NCI-H2029 treated with DMSO at 0.1 percent for 48 hours (cell line): ENCODE measurements at regions not wholly inside any gene's neighbourhood (a gene's known extent, or its start where the extent isn't known, plus 50 kb on each side); places are given as distances from the start of the nearest gene placed in this dataset.

Experiments
- DNase-seq: peaks from one replicate; lab custom pipeline; 2025; lab: John Stamatoyannopoulos, UW

DNA sequence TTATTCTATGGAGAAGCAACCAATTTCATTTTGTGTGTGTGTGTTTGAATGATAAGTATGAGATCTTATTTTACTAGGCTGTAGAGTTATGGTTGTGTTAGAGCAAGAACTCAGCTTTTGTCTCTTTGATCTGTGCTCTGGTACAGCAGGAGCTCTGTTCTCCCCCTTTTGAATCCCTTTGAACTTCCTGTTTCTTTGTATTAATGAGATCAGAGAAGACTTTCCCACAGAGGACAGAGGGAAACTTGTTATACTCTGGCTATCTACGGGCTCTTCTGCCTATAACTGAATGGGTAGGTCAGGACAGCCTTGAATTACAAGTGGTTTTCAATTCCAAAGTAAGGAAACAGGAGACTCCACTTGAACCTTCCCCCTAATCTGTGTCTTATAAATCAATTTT, 1015.0 kb upstream of the RAG2 start:
- no peak for DNase-seq

DNA sequence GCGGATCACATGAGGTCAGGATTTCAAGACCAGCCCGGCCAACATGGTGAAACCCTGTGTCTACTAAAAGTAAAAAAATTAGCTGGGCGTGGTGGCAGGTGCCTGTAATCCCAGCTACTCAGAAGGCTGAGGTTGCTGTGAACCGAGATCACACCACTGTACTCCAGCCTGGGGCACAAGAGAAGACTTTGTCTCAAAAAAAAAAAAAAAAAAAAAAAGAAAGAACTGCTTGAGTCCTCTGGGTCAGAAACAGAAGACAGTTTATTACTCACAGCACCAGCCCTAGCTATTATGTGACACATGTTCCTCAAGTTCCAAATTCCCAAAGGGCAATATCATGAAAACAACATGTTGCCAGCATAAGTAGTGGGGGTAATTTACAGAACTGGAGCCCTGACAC, 1014.1 kb upstream of the RAG2 start:
- DNase-seq: no peak

DNA sequence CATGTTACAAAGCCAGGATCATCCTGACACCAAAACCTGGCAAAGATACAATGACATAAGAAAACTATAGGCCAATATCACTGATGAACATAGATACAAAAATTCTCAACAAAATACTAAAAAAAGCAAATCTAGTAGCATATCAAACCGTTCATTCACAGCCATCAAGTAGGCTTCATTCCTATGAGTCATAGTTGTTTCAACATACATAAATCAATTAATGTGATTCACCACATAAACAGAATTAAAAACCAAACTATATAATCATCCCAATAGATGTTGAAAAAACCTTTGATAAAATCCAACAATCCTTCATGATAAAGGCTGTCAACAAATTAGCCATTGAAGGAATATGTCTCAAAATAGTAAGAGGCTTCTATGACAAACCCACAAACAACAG, 1007.2 kb upstream of the RAG2 start:
- DNase-seq: no peak

DNA sequence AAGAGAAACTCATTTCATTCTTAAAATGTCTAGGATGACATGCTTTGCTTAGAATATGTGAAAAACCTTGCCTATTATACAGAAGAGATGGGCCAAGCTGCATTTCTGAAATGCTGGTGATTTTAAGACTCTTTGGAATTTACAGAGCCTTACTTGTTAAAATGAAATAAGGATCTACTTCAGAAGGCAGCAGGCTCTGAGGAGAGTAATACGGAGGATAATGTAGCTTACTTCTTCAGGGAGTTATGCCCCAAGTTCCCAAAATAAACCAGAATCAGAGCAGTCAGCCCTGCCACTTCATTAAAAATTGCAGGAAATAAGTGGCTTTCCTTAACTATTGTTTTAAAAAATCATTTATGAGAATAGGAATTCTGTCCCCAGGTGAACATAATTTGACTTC, 1000.3 kb upstream of the RAG2 start:
- DNase-seq: no peak

DNA sequence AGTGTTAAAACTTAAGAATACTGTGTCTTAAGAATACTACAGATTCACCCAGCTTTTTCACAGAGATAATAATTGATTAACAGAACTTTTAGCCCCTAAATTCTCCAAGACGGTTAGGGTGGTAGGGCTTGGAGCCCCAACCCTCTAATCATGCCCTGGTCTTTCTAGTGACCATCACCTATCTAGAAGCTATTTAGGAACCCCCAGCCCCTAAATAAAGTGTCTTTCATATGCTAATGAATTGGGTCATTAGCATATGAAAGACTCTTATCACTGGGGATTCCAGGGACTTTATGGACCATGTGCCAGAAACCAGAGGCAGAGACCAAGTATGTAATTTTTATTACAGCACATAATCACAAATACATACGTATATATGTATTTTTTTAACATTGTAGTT, 999.7 kb upstream of the RAG2 start:
- DNase-seq: no peak

DNA sequence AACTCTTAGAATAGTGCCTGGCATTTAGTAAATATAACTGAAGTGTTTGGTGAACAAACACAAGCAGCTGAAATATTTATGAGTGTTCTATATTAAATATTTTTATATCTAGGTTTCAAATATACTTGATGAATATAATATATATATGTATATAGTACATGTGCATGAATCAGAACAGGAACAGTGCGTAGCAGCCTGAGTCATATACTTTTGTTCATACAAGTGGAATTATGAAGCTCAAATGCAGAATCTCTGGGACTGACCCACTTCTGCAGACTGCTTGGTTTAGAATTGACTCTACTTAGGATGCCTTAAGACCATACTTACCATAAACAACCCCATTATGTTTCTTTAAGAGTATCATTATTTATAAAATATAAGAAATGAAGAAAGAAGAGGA, 997.8 kb upstream of the RAG2 start:
- no peak for DNase-seq

DNA sequence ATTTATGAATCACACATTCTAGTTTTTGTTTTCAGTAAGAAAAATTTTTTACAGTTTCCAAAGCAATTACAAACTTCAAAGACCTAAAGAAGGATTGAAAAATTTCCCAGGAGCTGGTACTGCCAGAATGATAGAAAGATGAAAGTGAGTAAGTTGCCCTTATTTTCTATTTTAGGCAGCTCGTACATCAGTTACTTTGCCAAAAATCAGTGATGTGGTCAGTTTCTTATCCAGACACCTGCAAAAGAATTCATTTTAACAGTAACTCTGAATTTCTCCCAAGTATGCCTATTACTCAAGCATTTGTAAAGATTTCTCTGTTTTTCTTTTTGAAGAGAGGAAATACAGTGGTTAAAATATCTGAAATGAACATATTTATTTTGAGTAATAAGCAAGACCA, 976.3 kb upstream of the RAG2 start:
- DNase-seq: no peak

DNA sequence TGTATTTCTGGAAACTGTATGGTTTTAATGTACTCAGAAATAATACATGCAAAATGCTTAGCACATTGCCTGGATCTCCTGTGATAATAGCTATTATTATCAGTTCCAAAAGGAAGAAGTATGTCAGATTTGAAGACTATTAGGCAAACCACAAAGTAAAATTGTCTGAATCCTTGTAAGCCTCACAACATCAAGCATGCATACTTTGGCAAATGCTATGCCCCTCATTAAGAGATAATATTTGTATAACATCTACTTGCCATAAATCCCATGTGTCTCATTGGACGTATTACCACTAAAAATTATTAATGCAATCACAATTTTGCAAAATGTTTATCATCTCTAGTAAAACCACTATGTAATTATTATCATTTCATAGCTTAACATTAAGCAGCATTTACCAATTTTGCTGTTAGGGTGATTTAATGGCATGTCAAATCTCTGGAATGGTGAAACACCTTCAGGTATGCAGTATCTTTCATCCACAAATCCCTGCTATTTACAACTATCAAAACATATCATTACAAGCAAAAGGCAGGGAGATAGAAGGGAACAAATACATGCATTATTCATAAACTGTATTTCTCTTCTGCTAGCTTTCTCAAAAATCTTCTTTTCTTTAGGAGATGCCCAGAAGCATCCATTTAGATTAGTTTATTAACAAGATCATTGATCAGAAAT, 974.6 kb upstream of the RAG2 start:
- no peak for DNase-seq

DNA sequence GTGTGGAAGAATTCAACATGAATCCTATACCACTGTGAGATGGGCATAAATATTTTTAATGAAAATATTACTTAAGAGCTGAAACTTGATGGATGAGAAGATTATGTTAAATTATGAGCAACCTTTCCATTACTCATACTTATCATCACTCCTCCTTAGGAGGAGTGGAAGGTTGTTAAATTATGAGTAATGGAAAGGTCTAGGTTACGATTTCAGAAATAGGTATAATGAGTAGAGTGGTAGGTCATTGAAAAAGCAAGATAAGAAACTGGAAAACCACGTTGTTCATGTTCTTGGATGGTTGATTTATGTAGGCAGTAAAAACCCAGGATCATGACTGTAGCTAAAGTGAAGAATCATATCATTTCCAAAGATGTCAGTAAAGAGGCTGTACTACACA, 973.2 kb upstream of the RAG2 start:
- DNase-seq: no peak

DNA sequence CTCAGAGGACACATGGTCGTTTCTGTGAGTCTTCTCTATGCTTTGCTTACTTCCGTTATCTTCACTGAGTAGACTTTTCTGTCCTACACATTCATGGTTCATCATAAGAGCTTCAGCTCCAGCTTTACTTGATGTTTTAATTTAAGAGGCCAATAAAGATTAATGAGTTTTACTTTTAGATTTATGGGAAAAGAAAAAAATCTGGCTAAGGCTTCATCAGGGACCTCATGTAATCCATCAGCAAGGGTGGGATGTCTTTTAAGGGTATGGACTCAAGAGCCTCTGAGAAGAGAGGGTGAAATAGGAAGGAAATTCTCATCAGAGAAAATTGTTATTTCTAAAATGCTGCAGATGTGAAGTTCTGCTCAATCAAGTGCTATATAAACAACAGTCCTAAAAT, 963.0 kb upstream of the RAG2 start:
- DNase-seq: no peak

DNA sequence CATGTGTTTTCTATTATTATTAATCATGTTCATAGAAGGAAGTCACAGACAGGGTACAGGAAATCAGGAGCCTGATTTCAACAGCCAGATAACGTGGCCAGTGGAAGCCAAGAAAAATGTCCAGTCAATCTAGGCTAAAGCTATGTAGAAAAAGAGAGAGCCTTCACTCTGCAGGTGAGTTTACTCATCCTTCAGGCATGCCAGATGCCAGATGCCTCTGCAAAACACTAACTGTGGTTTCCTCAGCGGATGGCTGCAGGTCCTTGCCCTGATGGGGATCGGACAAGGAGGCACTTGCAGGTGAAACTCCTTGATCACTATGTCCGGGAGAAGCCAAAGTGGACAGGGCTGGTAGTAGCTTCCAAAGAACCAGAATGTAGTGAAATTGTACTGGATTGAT, 962.3 kb upstream of the RAG2 start:
- DNase-seq: no peak

DNA sequence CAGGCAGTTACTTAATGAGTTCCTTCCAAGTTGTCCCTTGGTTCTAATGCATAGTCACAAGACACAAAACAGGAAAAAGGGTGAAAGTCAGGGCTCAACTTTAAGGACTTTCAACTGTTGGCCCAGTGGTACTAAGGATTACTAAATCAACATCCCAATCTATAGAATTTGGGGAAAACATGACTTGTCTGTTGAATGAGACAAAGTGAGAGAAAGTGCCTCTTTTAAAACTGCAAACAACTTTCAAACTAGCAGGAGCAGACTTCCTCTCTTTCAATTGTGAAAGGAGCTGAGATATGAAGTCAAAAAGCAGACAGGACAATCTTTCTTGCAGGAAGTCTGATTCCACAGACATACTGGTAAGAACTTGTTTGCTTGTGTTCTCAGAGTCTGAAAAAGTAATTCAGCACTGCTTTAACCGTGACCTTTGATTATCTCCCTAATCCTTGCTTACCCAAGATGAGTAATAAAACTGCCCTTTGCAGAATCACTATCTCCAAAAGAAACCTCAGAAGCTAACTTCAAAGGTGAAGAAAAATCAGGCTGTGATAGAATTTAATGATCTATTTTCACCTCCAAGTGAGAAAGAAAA, 960.7 kb upstream of the RAG2 start:
- DNase-seq: no peak

DNA sequence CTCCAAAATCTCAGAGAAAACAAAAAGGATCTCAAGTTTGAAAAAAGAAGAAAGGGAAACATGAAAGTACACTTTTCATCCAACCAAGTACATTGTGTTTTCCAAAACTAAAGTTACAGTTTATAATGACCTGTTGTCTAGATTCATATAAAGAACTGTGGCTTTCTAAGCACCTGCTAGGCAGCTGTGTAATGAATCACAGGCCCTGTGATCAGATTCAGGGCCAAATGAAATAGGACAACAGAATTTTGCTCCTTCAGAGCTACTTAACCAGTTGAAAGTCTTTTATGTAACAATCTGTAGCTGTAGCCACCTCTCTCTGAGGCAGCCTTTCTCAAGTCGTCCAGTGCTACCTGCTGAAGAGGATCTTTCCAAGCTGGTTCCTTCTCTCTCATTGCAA, 960.0 kb upstream of the RAG2 start:
- DNase-seq: no peak

DNA sequence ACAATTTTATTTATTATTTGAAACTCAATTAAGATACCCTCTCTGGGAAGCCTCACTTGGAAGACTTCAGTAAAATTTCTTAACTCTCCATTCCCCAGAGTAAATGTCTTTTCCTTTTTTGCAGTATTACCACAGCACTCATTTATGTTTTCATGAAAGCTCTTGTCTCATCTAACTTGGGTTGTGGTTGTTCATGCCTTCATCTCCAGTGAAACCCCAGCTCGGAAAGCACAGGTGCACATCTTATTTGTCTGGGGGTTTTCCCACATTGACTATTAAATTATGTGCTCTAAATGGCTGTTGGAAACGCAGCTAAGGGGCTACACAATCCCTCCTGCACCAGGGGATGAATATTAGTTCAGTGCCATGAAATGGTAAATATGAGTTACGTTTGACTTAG, 954.2 kb upstream of the RAG2 start:
- DNase-seq: no peak

DNA sequence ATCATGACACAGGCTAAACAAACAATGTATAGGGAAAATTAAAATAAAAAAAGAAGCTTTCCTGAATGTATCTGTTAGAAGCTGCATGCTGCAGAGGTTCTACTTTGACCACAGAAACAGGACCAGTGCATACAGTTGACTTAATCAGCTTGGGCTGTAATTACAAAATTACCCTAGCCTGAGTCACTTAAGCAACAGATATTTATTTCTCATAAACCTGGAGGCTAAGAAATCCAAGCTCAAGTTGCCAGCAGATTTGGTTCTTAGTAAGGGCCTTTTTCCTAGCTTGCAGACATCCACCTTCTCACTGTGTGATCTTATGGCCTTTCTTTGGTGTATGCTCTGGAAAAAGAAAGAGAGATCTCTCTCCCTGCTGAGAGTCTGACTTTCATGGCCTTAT, 946.5 kb upstream of the RAG2 start:
- DNase-seq: no peak

DNA sequence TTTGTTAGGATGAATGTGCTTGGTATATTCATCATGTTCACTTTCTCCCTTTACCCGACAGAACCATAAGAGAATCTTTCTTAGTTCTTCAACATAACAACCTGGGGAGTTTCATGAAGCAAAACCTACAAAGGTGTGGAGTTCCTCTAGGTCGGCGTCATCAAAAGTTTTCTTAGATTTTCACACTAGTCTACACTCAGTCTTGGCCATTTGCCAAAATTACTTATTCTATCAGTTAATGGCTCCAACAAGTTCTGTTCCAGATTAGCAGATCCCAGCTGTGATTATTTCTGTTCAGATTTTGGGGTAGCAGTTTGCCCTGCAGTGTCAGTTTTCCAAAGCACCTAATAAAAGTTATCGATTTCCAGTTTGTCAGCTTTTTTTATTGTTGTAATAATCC, 935.8 kb upstream of the RAG2 start:
- DNase-seq: no peak

DNA sequence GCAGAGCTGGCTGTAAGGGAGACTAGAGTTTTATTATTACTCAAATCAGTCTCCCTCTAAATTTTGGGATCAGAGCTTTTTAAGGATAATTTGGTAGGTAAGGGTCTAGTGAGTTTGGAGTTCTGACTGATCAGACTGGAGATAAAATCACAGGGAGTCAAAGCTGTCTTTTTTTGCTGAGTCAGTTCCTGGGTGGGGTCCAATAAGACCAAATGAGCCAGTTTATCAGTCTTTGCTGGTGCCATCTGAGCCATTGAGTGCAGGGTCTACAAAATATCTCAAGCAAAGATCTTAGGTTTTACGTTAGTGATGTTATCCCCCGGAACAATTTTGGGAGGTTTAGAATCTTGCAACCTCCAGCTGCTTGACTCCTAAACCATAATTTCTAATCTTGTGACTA, 935.1 kb upstream of the RAG2 start:
- no peak for DNase-seq

DNA sequence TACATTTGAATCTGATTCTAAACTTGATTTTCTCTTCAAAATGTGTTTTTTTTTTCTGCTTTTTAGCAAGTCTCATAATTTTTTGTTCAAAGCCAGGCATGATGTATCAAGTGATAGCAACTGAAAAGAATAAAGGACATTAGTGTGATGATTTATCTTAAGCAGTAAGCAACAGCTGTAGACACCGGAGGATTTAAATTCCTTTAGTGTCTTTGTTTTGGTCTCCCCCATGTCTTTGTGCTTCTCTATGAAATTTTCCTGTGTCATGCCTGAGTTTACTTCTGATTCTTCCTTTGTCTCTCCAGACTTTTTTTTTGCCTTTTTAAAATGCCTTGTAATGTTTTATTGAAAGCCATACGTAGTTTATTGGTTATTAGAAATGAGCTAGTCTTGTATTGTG, 934.2 kb upstream of the RAG2 start:
- no peak for DNase-seq

DNA sequence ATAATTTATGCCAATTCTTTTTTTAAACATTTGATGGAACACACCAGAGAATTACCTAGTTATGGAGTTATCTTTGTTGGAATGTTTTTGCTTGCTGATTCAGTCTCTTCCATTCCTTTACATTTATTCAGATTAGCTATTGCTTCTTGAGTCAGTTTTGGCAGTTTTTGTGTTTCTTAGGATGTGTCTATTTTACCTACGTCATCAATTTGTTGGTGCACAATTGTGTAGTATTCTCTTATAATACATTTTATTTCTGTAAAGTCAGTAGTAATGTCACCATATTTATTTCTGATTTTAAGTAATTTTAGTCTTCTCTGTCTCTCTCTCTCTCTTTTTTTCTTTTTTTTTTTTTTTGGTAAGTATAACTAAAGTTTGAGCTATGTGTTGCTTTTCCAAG, 929.5 kb upstream of the RAG2 start:
- no peak for DNase-seq

DNA sequence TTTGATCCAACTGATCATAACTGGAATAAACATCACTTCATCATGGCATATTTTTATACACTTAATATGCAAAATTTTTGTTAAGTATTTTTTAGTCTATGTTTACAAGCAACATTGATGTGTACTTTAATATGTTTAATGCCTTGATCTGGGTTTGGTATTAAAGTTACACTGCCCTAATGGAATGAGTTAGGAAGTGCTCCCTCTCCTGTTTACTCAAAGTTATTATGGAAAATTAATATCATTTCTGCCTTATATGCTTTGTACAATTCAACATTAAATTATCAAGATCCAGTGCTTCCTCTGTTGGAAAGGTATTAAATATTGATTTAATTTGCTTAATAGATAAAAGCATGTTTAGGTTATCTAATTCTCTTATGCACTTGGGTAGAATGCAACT, 927.3 kb upstream of the RAG2 start:
- DNase-seq: no peak

DNA sequence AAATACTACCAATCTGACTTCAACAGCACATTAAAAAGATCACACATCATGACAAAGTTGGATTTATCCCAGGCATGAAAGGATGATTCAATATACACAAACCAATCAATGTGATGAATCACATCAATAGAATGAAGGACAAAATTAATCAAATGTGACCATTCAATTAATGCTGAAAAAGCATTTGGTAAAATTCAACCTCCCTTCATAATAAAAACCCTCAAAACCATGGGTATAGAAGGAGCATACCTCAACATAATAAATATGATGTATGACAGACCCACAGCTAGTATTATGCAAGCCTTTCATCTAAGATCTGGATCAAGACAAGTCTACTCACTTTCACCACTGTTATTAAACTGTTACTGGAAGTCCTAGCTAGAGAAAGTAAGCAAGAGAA, 921.7 kb upstream of the RAG2 start:
- DNase-seq: no peak

DNA sequence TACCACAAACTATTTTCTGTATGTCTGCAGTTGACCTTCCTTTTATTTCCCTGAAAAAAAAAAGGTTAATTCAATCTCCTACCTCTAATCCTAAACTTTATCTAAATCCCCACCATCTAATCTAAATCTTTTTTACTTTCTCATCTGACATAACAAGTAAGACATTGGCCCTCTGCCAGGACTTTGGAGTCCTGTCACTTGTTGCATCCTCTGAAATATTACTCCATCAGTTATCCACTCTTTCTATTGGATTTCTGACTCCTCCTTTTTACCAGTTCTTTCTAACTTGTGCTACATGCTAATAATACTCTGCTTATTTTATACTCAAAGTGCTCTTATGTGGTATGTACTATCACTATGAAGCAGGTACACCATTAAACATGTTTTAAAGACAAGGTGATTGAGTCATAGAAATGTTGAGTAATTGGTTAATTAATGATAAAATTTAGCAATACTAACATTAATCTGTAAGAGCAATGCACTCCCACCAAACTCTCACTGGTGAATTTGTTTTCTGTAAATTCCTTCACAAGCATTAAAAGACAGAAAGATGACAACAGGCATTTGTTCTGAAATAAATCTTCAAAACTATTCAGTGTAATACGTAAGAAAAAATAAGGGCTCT, 914.2 kb upstream of the RAG2 start:
- no peak for DNase-seq

DNA sequence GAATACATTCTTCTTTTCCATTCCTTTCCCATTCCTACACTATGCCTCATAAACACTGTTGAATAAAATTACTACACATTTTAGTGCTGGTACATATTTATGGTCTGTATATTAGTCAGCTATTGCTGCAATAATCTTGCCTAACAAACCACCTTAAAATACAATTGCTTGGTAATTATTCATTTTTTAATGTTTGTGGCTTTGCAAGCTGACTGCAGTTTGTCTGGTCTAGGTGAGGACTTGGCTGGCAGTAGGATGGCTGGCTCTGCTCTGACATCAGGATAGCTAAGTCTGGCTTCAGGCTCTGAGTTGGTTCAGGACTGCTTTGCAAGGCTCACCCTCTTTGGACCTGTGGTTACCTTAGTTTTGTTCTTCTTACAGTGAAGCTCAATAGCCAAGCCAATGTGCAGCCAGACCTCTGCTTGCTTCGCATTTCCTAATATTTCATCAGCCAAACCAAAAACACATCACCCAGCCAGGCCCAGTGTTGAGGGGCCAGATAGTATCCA, 913.4 kb upstream of the RAG2 start:
- no peak for DNase-seq

DNA sequence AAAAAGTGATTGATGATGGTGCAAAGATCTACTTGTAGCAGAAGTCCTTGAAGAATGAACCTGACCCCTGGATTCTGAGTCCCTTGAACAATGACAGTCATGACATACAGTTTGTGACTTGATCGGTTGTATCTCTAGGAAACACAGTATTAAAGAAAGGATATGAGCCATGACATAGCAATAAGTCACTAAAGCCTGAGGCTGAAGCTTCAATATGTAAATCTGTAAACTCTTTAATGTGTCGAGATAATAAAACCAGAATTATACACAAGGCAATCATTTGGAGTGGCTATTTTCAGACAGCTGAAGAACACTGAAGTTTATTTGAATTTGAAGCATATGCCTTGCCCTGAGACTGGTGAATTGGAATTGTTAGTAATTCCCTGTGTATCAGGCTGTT, 911.5 kb upstream of the RAG2 start:
- DNase-seq: no peak
